ENCODE measurements at regions not wholly inside any gene's neighbourhood (a gene's known extent, or its start where the extent isn't known, plus 50 kb on each side); places are given as distances from the start of the nearest gene placed in this dataset.

DNA sequence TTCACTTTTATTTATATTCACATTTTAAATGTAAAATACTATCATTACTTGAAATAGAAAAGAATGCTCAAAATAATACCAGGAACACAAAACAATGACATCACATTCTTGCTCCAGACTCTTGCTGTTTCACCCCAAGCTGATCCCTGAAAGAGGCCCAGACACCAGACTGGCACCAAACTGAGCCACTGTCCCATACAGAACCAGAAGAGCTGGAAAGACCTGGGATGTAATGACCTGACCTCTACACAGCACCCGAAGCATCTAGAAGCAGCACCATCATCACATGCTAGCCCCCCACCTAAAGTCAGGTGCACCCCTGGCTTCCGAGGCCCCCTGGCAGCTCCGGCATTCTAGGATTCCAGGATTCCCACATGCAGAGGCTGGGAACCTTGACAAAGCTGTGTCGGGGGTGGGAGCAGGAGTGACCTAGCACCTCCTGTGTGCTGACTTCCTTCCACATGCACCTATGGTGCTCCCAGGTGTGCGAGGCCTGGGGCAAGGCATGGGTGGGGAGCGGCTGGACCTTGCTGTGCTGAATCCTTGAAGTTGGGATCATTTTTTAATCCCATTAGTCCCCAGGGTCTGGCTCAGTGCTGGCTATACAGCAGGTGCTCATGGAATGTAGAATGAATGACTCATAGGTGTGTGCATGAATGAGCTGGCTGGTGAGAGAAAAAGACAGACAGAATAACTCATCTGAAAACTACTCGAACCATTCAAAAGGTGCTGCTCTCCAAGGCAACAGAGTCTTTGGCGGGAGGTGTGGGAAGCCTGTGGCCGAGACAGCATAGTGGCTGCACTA is 144.7 kb upstream of the IQSEC1 start:
- TF ChIP-seq EZH2 (IDR thresholded peaks at IDR 0.05; ENCODE audit: insufficient read depth, poor library complexity, severe bottlenecking) (no peak), EZH2phosphoT487 (IDR thresholded peaks at IDR 0.05; ENCODE audit: insufficient read depth, low read depth) (no peak)
